SK-N-SH (cell line): ENCODE measurements at regions not wholly inside any gene's neighbourhood (a gene's known extent, or its start where the extent isn't known, plus 50 kb on each side); places are given as distances from the start of the nearest gene placed in this dataset.

ENCODE experiments used
- CTCF ChIA-PET: fragments of 300-600, 350-600 bp; formaldehyde crosslinking; extraction: SDS; loops from one replicate; lab custom pipeline; 2021; lab: Yijun Ruan, JAX
- POLR2A ChIA-PET: fragments of 350-600 bp; sonication (Branson Sonifier 250); formaldehyde crosslinking; extraction: SDS; loops from one replicate; lab custom pipeline; 2020; ENCODE audit warnings: antibody characterized with exemption, inconsistent platforms; lab: Yijun Ruan, JAX
- DNase-seq: peaks from one replicate; pipeline ENCODE4 v3.0.0; 2012
- H2AFZ ChIP-seq: fragments of 200-600 bp; sonication (generic); 2 replicates; pipeline ENCODE4 v1.8.1; 2016; ENCODE audit warnings: antibody characterized with exemption, mild to moderate bottlenecking, low read depth
- H3F3A ChIP-seq: fragments of 200-600 bp; sonication (generic); replicated peaks from 2 replicates; pipeline ENCODE3; 2016; ENCODE audit warnings: antibody characterized with exemption, mild to moderate bottlenecking; ENCODE audit not compliant: insufficient read depth
- H3K27ac ChIP-seq, 2 experiments: fragments of 200-500 bp in 1 of 2; fragments of 200-600 bp in 1 of 2; sonication (Bioruptor generic) in 1 of 2; sonication (generic), shearing (Covaris generic) in 1 of 2; 2 replicates each; pipeline versions ENCODE4 v1.5.1 to v1.6.1; 2014 to 2016; ENCODE audit warnings: low read depth in 2 of 2, inconsistent platforms in 1 of 2, low read length in 1 of 2, mild to moderate bottlenecking in 1 of 2, mixed read lengths in 1 of 2
- H3K27me3 ChIP-seq: fragments of 200-600 bp; sonication (generic), shearing (Covaris generic); 2 replicates; pipeline ENCODE4 v1.6.1; 2016; ENCODE audit warnings: mixed run types; ENCODE audit not compliant: insufficient read depth
- H3K36me3 ChIP-seq, 2 experiments: fragments of 200-500 bp in 1 of 2; fragments of 200-600 bp in 1 of 2; sonication (Bioruptor generic) in 1 of 2; sonication (generic) in 1 of 2; replicated peaks in 1 of 2; 2 replicates each; pipeline versions ENCODE3 to v1.5.1; 2014 to 2016; ENCODE audit warnings: low read length in 1 of 2, mild to moderate bottlenecking in 1 of 2; ENCODE audit not compliant: insufficient read depth in 2 of 2, control insufficient read depth in 1 of 2
- H3K4me1 ChIP-seq, 2 experiments: fragments of 200-500 bp in 1 of 2; fragments of 200-600 bp in 1 of 2; sonication (Bioruptor generic) in 1 of 2; sonication (generic), shearing (Covaris generic) in 1 of 2; 2 replicates each; pipeline versions ENCODE4 v1.5.1 to v1.6.1; 2014 to 2016; ENCODE audit warnings: low read depth in 1 of 2, low read length in 1 of 2, mixed run types in 1 of 2; ENCODE audit not compliant: insufficient read depth in 2 of 2, control insufficient read depth in 1 of 2
- H3K4me2 ChIP-seq: fragments of 200-600 bp; sonication (generic), shearing (Covaris generic); 2 replicates; pipeline ENCODE4 v1.6.1; 2017; ENCODE audit warnings: mixed run types
- H3K4me3 ChIP-seq, 2 experiments: fragments of 200-500 bp in 1 of 2; fragments of 200-600 bp in 1 of 2; sonication (Bioruptor generic) in 1 of 2; sonication (generic), shearing (Covaris generic) in 1 of 2; 2 replicates each; pipeline versions ENCODE4 v1.5.1 to v1.8.1; 2014 to 2016; ENCODE audit warnings: low read depth in 2 of 2, inconsistent platforms in 1 of 2, low read length in 1 of 2, mild to moderate bottlenecking in 1 of 2, mixed read lengths in 1 of 2, moderate library complexity in 1 of 2
- H3K79me2 ChIP-seq: fragments of 200-600 bp; sonication (generic); 2 replicates; pipeline ENCODE4 v1.8.1; 2017; ENCODE audit warnings: mild to moderate bottlenecking; ENCODE audit not compliant: insufficient read depth
- H3K9ac ChIP-seq: fragments of 200-600 bp; sonication (generic); 2 replicates; pipeline ENCODE4 v1.6.1; 2017; ENCODE audit warnings: mixed run types
- H3K9me2 ChIP-seq: fragments of 200-600 bp; sonication (generic); 2 replicates; pipeline ENCODE4 v1.6.1; 2017; ENCODE audit warnings: mixed run types
- H3K9me3 ChIP-seq: fragments of 200-600 bp; sonication (generic); 2 replicates; pipeline ENCODE4 v1.6.1; 2017; ENCODE audit warnings: mixed run types, mild to moderate bottlenecking, moderate library complexity
- H4K20me1 ChIP-seq: fragments of 200-600 bp; sonication (generic); 2 replicates; pipeline ENCODE4 v1.6.1; 2017; ENCODE audit warnings: mild to moderate bottlenecking, mixed run types; ENCODE audit not compliant: insufficient read depth
- CHD2 ChIP-seq: fragments of 150-350 bp; IDR thresholded peaks from 2 replicates; pipeline ENCODE4 v1.6.1; 2018; ENCODE audit warnings: low read length; ENCODE audit not compliant: partially characterized antibody
- CTCF ChIP-seq: fragments of 200-600 bp; sonication (generic); IDR thresholded peaks from 2 replicates; pipeline ENCODE4 v1.6.1; 2017; ENCODE audit warnings: antibody characterized with exemption, mild to moderate bottlenecking, moderate library complexity
- ELF1 ChIP-seq: IDR thresholded peaks from 2 replicates; pipeline ENCODE4 v1.4.0; 2012
- EZH2phosphoT487 ChIP-seq: fragments of 200-600 bp; sonication (generic); IDR thresholded peaks from 2 replicates; pipeline ENCODE4 v1.6.1; 2017; ENCODE audit warnings: low read depth, mixed run types, mild to moderate bottlenecking, antibody characterized with exemption, moderate library complexity, borderline replicate concordance
- FOSL2 ChIP-seq: IDR thresholded peaks from 2 replicates; pipeline ENCODE4 v1.4.0; 2012; ENCODE audit warnings: low read depth, mild to moderate bottlenecking, moderate library complexity, borderline replicate concordance
- FOXJ3 ChIP-seq: sonication (generic); formaldehyde crosslinking; IDR thresholded peaks from 2 replicates; pipeline ENCODE4 v1.5.1; 2020; ENCODE audit warnings: mild to moderate bottlenecking, missing genetic modification reagents
- FOXM1 ChIP-seq: IDR thresholded peaks from 2 replicates; pipeline ENCODE4 v1.4.0; 2012; ENCODE audit warnings: low read depth, mild to moderate bottlenecking
- GABPA ChIP-seq: IDR thresholded peaks from 2 replicates; pipeline ENCODE4 v1.4.0; 2012; ENCODE audit warnings: low read depth, mild to moderate bottlenecking
- GATA2 ChIP-seq: sonication (generic); formaldehyde crosslinking; IDR thresholded peaks from 2 replicates; pipeline ENCODE4 v1.5.0; 2020; ENCODE audit warnings: mild to moderate bottlenecking, missing genetic modification reagents
- IRF3 ChIP-seq: fragments of 150-350 bp; IDR thresholded peaks from 2 replicates; pipeline ENCODE4 v1.6.1; 2016; ENCODE audit warnings: mild to moderate bottlenecking, low read depth, low read length
- MEF2A ChIP-seq: IDR thresholded peaks from 2 replicates; pipeline ENCODE4 v1.4.0; 2012; ENCODE audit warnings: low read depth, borderline replicate concordance
- MXI1 ChIP-seq: IDR thresholded peaks from 2 replicates; pipeline ENCODE4 v1.6.1; 2012; ENCODE audit warnings: mild to moderate bottlenecking, low read depth, low read length, improper control_type of control experiment
- PBX3 ChIP-seq: IDR thresholded peaks from 2 replicates; pipeline ENCODE4; 2012
- POLR2AphosphoS5 ChIP-seq: IDR thresholded peaks from 2 replicates; pipeline ENCODE4 v1.6.1; 2012; ENCODE audit warnings: low read depth, low read length
- RCOR1 ChIP-seq: fragments of 150-350 bp; IDR thresholded peaks from 2 replicates; pipeline ENCODE4 v1.6.1; 2017; ENCODE audit warnings: antibody characterized with exemption, low read length
- RXRA ChIP-seq: IDR thresholded peaks from 2 replicates; pipeline ENCODE4 v1.4.0; 2012; ENCODE audit warnings: low read depth, mild to moderate bottlenecking, borderline replicate concordance
- SMC3 ChIP-seq: IDR thresholded peaks from 2 replicates; pipeline ENCODE4 v1.6.1; 2012; ENCODE audit warnings: low read depth, low read length, improper control_type of control experiment
- USF1 ChIP-seq: IDR thresholded peaks from 2 replicates; pipeline ENCODE4 v1.4.0; 2012; ENCODE audit warnings: low read depth, borderline replicate concordance
- WGBS: methylation state at CpG from one replicate; pipeline ENCODE4 v1.1.6; 2017; ENCODE audit warnings: low lambda C conversion rate; 5-methylcytosine and 5-hydroxymethylcytosine counted together

- POLR2A ChIA-PET: no interaction called here
- H4K20me1 ChIP-seq: no peaks in the 10 kb centered on the region
- no peak for DNase-seq
- H3K9ac ChIP-seq: no peak overlapping the region
- H3K4me1 ChIP-seq: no peaks in the 10 kb centered on the region; a peak in 1 of 4 replicates
- CTCF ChIA-PET: no interaction called here
- no peak overlapping the region for H3K27ac ChIP-seq
- H3K36me3 ChIP-seq: no peaks in the 10 kb centered on the region
- TF ChIP-seq RXRA: no peak
- no peak for TF ChIP-seq PBX3
- TF ChIP-seq GABPA: no peak
- no peak for TF ChIP-seq GATA2 (CRISPR knock-in tag)
- no peak for TF ChIP-seq MEF2A
- TF ChIP-seq USF1: no peak
- TF ChIP-seq IRF3: no peak
- TF ChIP-seq FOXJ3 (CRISPR knock-in tag): no peak
- TF ChIP-seq SMC3: no peak
- no peak for TF ChIP-seq POLR2AphosphoS5
- TF ChIP-seq FOSL2: no peak
- no peak for TF ChIP-seq RCOR1
- no peaks in the 10 kb centered on the region for H3K9me2 ChIP-seq
- no peak overlapping the region for H3K4me2 ChIP-seq
- 91% methylated on average over 4 of the region's 4 CpGs for WGBS
- H3K9me3 ChIP-seq: no peaks in the 10 kb centered on the region
- no peaks in the 10 kb centered on the region for H3K27me3 ChIP-seq
- no peaks in the 10 kb centered on the region for H3F3A ChIP-seq
- H3K4me3 ChIP-seq: no peak overlapping the region
- H2AFZ ChIP-seq: peak overlapping the region; percentile 60; the same call in 1 of the 2 replicates
- no peaks in the 10 kb centered on the region for H3K79me2 ChIP-seq
These were observed 1128.1 kb downstream of the BRINP3 start for GRCh38 chr1:189349607-189350006.

GRCh38 chr1:189350983-189351616 is 1126.6 kb downstream of the BRINP3 start:
- 37% methylated on average over 3 of the region's 3 CpGs for WGBS
- H3K4me2 ChIP-seq: peak overlapping the region; percentile 59; the same call in 1 of the 2 replicates
- CTCF ChIA-PET: interaction anchor here (0.6 kb wide), 1 partner anchor 264 kb away, joined by 3 read pairs; no protein-coding TSS in a partner anchor

More at GRCh38 chr1:189350983-189351616, 1126.6 kb downstream of the BRINP3 start:
- H3F3A ChIP-seq: no peaks in the 10 kb centered on the region
- no peaks in the 10 kb centered on the region for H3K9me2 ChIP-seq
- POLR2A ChIA-PET: no interaction called here
- H3K9ac ChIP-seq: 0 out of 2 replicates have a peak overlapping the region, but pooled peaks have one; percentile 24
- TF ChIP-seq ELF1 (no peak), SMC3 (no peak), IRF3 (no peak), FOSL2 (no peak), PBX3 (no peak), FOXJ3 (CRISPR knock-in tag) (no peak), FOXM1 (no peak), EZH2phosphoT487 (no peak), CHD2 (no peak), MXI1 (no peak), CTCF (no peak)
- TF ChIP-seq, all 33 proteins: peak for 0
- H3K27me3 ChIP-seq: no peaks in the 10 kb centered on the region
- no peaks in the 10 kb centered on the region for H3K79me2 ChIP-seq
- H3K9me3 ChIP-seq: no peaks in the 10 kb centered on the region
- H3K4me3 ChIP-seq: peak overlapping the region; percentile 33 to 35; a peak in 2 of 4 replicates
- no peaks in the 10 kb centered on the region for H3K36me3 ChIP-seq
- DNase-seq: no peak
- H3K4me1 ChIP-seq: no peaks in the 10 kb centered on the region; a peak in 1 of 4 replicates
- H4K20me1 ChIP-seq: no peaks in the 10 kb centered on the region
- peak overlapping the region; percentile 78 for H2AFZ ChIP-seq
- no peak overlapping the region for H3K27ac ChIP-seq
